HepG2 (cell line): ENCODE measurements at regions not wholly inside any gene's neighbourhood (a gene's known extent, or its start where the extent isn't known, plus 50 kb on each side); places are given as distances from the start of the nearest gene placed in this dataset.

Experiments
- ATAC-seq: fragments of 200-7000 bp; cut with Tn5 transposase; 3 replicates; pipeline ENCODE4 v1.9.1; 2020; ENCODE audit warnings: mild to moderate bottlenecking, moderate library complexity
- BruUV-seq: library from RNA; stranded (reverse); fragments of 400-500 nt; replicated peaks from 2 replicates; lab custom pipeline; 2021; lab: Mats Ljungman, UMichigan
- CTCF ChIA-PET: fragments of 300-600 bp; formaldehyde crosslinking; extraction: SDS; loops from one replicate; lab custom pipeline; 2021; ENCODE audit warnings: low total read pairs, inconsistent platforms, low intra/inter-chr PET ratio; lab: Yijun Ruan, JAX
- POLR2A ChIA-PET: fragments of 350-600 bp; sonication (Branson Sonifier 250); formaldehyde crosslinking; loops from one replicate; lab custom pipeline; 2020; ENCODE audit warnings: antibody characterized with exemption, inconsistent platforms; lab: Yijun Ruan, JAX
- DNase-seq: peaks from one replicate; pipeline ENCODE4 v3.0.0-alpha.2; 2015; ENCODE audit warnings: low spot score
- FAIRE-seq: peaks from 3 replicates; lab custom pipeline; 2011; peaks lifted over from hg19 to GRCh38; lab: Jason Lieb, UNC
- H2AFZ ChIP-seq: one replicate; pipeline ENCODE4 v1.6.1; 2011; ENCODE audit warnings: low read length, inconsistent platforms
- H3K27ac ChIP-seq: fragments of 300-600 bp; 3 replicates; pipeline ENCODE4 v1.8.0; 2011; ENCODE audit warnings: mixed run types, mild to moderate bottlenecking, mixed read lengths, low read length, inconsistent platforms; ENCODE audit not compliant: insufficient read depth; ENCODE audit errors: extremely low read length
- H3K27me3 ChIP-seq, 2 experiments: fragments of 200-600 bp in 1 of 2; 2 replicates in 1 of 2; 3 replicates in 1 of 2; pipeline versions ENCODE4 v1.6.0 to v1.8.0; 2011; ENCODE audit warnings: low read length in 2 of 2, mild to moderate bottlenecking in 2 of 2, moderate library complexity in 2 of 2, inconsistent platforms in 1 of 2; ENCODE audit not compliant: insufficient read depth in 2 of 2, control insufficient read depth in 1 of 2
- H3K36me3 ChIP-seq, 2 experiments: fragments of 200-600 bp in 1 of 2; replicated peaks in 1 of 2; 2 replicates in 1 of 2; 3 replicates in 1 of 2; pipeline versions ENCODE4 v1.5.1 to v1.8.0; 2011; ENCODE audit warnings: low read length in 2 of 2, inconsistent platforms in 1 of 2; ENCODE audit not compliant: insufficient read depth in 2 of 2, control insufficient read depth in 1 of 2
- H3K4me1 ChIP-seq: 2 replicates; pipeline ENCODE4 v1.5.1; 2012; ENCODE audit warnings: low read length, inconsistent platforms; ENCODE audit not compliant: insufficient read depth
- H3K4me2 ChIP-seq: 2 replicates; pipeline ENCODE4 v1.6.0; 2011; ENCODE audit warnings: low read depth, low read length, inconsistent platforms
- H3K4me3 ChIP-seq, 3 experiments: fragments of 200-600 bp in 1 of 3; sonication (generic), shearing (Covaris generic) in 1 of 3; replicated peaks in 1 of 3; 2 replicates each; pipeline ENCODE4 v1.5.1; 2011 to 2016; ENCODE audit warnings: low read length in 3 of 3, inconsistent platforms in 2 of 3, low read depth in 2 of 3, mild to moderate bottlenecking in 2 of 3, control low read depth in 1 of 3, mixed read lengths in 1 of 3; ENCODE audit not compliant: insufficient read depth in 1 of 3
- H3K79me2 ChIP-seq: one replicate; pipeline ENCODE4 v1.6.1; 2011; ENCODE audit warnings: low read length, inconsistent platforms; ENCODE audit not compliant: insufficient read depth
- H3K9ac ChIP-seq: 2 replicates; pipeline ENCODE4 v1.6.0; 2011; ENCODE audit warnings: mild to moderate bottlenecking, low read depth, low read length, inconsistent platforms; ENCODE audit not compliant: insufficient read depth
- H3K9me3 ChIP-seq: 2 replicates; pipeline ENCODE4 v1.5.1; 2012; ENCODE audit warnings: mild to moderate bottlenecking, low read length
- H4K20me1 ChIP-seq: 2 replicates; pipeline ENCODE4 v1.6.0; 2011; ENCODE audit warnings: inconsistent platforms, mild to moderate bottlenecking, low read length, moderate library complexity; ENCODE audit not compliant: insufficient read depth
- GMEB1 ChIP-seq: sonication (generic); formaldehyde crosslinking; IDR thresholded peaks from 2 replicates; pipeline ENCODE4 v1.5.1; 2020; ENCODE audit warnings: missing genetic modification reagents, mild to moderate bottlenecking, borderline replicate concordance
- HIVEP1 ChIP-seq: sonication (generic); formaldehyde crosslinking; IDR thresholded peaks from 2 replicates; pipeline ENCODE4 v1.4.0; 2020; ENCODE audit warnings: mild to moderate bottlenecking, missing genetic modification reagents
- IKZF4 ChIP-seq: sonication (generic); formaldehyde crosslinking; IDR thresholded peaks from 2 replicates; pipeline ENCODE4 v1.5.1; 2020; ENCODE audit warnings: borderline replicate concordance, mild to moderate bottlenecking, low read depth, missing genetic modification reagents; ENCODE audit errors: not compliant biosample characterization
- IRF2 ChIP-seq: IDR thresholded peaks from 2 replicates; pipeline ENCODE4 v1.6.1; 2018; ENCODE audit warnings: missing genetic modification reagents, missing compliant biosample characterization
- PLRG1 ChIP-seq: fragments of 450-650 bp; conservative IDR thresholded peaks from 2 replicates; pipeline ENCODE4 v1.6.1; 2016
- RCOR2 ChIP-seq: IDR thresholded peaks from 2 replicates; pipeline ENCODE4 v1.6.1; 2016; ENCODE audit warnings: missing biosample characterization, missing genetic modification reagents
- STAG1 ChIP-seq: sonication (generic); formaldehyde crosslinking; IDR thresholded peaks from 2 replicates; pipeline ENCODE4 v1.4.0; 2020; ENCODE audit warnings: missing genetic modification reagents
- THAP11 ChIP-seq: IDR thresholded peaks from 2 replicates; pipeline ENCODE4 v1.6.1; 2016; ENCODE audit warnings: missing biosample characterization, missing genetic modification reagents
- ZFY ChIP-seq: sonication (generic); formaldehyde crosslinking; IDR thresholded peaks from 2 replicates; pipeline ENCODE4 v1.4.0; 2020; ENCODE audit warnings: missing genetic modification reagents
- ZNF10 ChIP-seq: sonication (generic); formaldehyde crosslinking; IDR thresholded peaks from 2 replicates; pipeline ENCODE4 v1.4.0; 2020; ENCODE audit warnings: mild to moderate bottlenecking, low read depth, missing genetic modification reagents, borderline replicate concordance
- ZNF281 ChIP-seq: sonication (generic); formaldehyde crosslinking; IDR thresholded peaks from 2 replicates; pipeline ENCODE4 v1.4.0; 2020; ENCODE audit warnings: missing genetic modification reagents, borderline replicate concordance
- ZNF773 ChIP-seq: sonication (generic); formaldehyde crosslinking; IDR thresholded peaks from 2 replicates; pipeline ENCODE4 v1.4.0; 2020; ENCODE audit warnings: missing genetic modification reagents, borderline replicate concordance
- ZNF780A ChIP-seq: sonication (generic); formaldehyde crosslinking; IDR thresholded peaks from 2 replicates; pipeline ENCODE4 v1.8.0; 2022; ENCODE audit warnings: mild to moderate bottlenecking, missing genetic modification reagents, moderate library complexity
- WGBS: methylation state at CpG from one replicate; pipeline ENCODE4 v1.1.6; 2017; ENCODE audit warnings: low lambda C conversion rate; 5-methylcytosine and 5-hydroxymethylcytosine counted together
- in situ Hi-C: cut with HindIII; loops from 2 replicates; pipeline ENCODE4 v1.10.0; 2017; ENCODE audit warnings: low pct_unique_long_range_greater_than_20kb; ENCODE audit not compliant: extremely low pct_ligation_motif_present
- intact Hi-C: fragments of 100-400 bp; cut with micrococcal nuclease; formaldehyde crosslinking; loops from one replicate; pipeline ENCODE4 v1.10.0; 2022; ENCODE audit not compliant: unreplicated experiment
- TF ChIP-seq, protein P1 (sequence below): sonication (generic); formaldehyde crosslinking; IDR thresholded peaks from 2 replicates; pipeline ENCODE4 v1.8.0; 2022; ENCODE audit warnings: missing genetic modification reagents, mild to moderate bottlenecking, borderline replicate concordance
- TF ChIP-seq, protein P2 (sequence below): IDR thresholded peaks from 2 replicates; pipeline ENCODE4 v1.6.1; 2016; ENCODE audit warnings: control low read depth
- TF ChIP-seq, protein P3 (sequence below): sonication (generic); formaldehyde crosslinking; IDR thresholded peaks from 2 replicates; pipeline ENCODE4 v1.5.0; 2020; ENCODE audit warnings: missing genetic modification reagents, mild to moderate bottlenecking, borderline replicate concordance

- TF ChIP-seq ZNF281 (CRISPR knock-in tag) (no peak), RCOR2 (no peak), ZNF10 (no peak), ZNF773 (CRISPR knock-in tag) (no peak), ZNF780A (CRISPR knock-in tag) (no peak)
- TF ChIP-seq, protein P1, sequence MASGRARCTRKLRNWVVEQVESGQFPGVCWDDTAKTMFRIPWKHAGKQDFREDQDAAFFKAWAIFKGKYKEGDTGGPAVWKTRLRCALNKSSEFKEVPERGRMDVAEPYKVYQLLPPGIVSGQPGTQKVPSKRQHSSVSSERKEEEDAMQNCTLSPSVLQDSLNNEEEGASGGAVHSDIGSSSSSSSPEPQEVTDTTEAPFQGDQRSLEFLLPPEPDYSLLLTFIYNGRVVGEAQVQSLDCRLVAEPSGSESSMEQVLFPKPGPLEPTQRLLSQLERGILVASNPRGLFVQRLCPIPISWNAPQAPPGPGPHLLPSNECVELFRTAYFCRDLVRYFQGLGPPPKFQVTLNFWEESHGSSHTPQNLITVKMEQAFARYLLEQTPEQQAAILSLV (CRISPR knock-in tag), result no peak
- TF ChIP-seq, protein P2, sequence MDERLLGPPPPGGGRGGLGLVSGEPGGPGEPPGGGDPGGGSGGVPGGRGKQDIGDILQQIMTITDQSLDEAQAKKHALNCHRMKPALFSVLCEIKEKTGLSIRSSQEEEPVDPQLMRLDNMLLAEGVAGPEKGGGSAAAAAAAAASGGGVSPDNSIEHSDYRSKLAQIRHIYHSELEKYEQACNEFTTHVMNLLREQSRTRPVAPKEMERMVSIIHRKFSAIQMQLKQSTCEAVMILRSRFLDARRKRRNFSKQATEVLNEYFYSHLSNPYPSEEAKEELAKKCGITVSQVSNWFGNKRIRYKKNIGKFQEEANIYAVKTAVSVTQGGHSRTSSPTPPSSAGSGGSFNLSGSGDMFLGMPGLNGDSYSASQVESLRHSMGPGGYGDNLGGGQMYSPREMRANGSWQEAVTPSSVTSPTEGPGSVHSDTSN (CRISPR knock-in tag), result no peak
These were observed 483.1 kb upstream of the CAMK1G start (continued) for GRCh38 chr1:209100460-209100859.

- TF ChIP-seq STAG1 (no peak), HIVEP1 (CRISPR knock-in tag) (no peak), IKZF4 (no peak), ZFY (no peak), IRF2 (CRISPR knock-in tag) (no peak), GMEB1 (no peak), THAP11 (CRISPR knock-in tag) (no peak), PLRG1 (no peak)
- TF ChIP-seq, protein P3, sequence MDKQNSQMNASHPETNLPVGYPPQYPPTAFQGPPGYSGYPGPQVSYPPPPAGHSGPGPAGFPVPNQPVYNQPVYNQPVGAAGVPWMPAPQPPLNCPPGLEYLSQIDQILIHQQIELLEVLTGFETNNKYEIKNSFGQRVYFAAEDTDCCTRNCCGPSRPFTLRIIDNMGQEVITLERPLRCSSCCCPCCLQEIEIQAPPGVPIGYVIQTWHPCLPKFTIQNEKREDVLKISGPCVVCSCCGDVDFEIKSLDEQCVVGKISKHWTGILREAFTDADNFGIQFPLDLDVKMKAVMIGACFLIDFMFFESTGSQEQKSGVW (CRISPR knock-in tag), result no peak
- TF ChIP-seq, all 625 proteins: peak for 0
- Histone ChIP-seq H3K4me2 (no peak overlapping the region), H4K20me1 (no peaks in the 10 kb centered on the region), H3K36me3 (no peaks in the 10 kb centered on the region), H3K9me3 (no peaks in the 10 kb centered on the region), H3K4me3 (no peak overlapping the region), H3K79me2 (no peaks in the 10 kb centered on the region), H3K27ac (no peak overlapping the region), H3K9ac (no peak overlapping the region), H3K27me3 (no peaks in the 10 kb centered on the region), H2AFZ (no peak overlapping the region), H3K4me1 (no peaks in the 10 kb centered on the region)
- no peak for FAIRE-seq
- 12% methylated on average over 5 of the region's 5 CpGs for WGBS
- DNase-seq, result no peak
- ChIA-PET POLR2A (no interaction called here), CTCF (no interaction called here)
- no TSS peak for BruUV-seq
- intact Hi-C loops, result no loop called here
- in situ Hi-C loops, result loop anchor here (25.0 kb wide), 1 partner anchor 611 kb away; the partner anchor contains the start of gene HSD11B1
- no peak for ATAC-seq
These were observed 482.4 kb upstream of the CAMK1G start for GRCh38 chr1:209101106-209101505.
